Stomach (tissue), 8 donors: ENCODE measurements at regions not wholly inside any gene's neighbourhood (a gene's known extent, or its start where the extent isn't known, plus 50 kb on each side); places are given as distances from the start of the nearest gene placed in this dataset.
"Not testable (repeated sequence)": the region's sequence is repeated elsewhere in the genome, so short reads cannot be mapped to it uniquely, and the experiment has no call there.

Source experiments
- DNase-seq, 2 donors: peaks; one replicate each; pipeline versions ENCODE4 v3.0.0 to v3.0.0-alpha.2; 2013 to 2019
- H3K27ac ChIP-seq, 5 donors: fragments of 200-600 bp in 4 of 5; sonication (generic) in 4 of 5; one replicate each; pipeline ENCODE4 v1.5.1; 2013 to 2019; ENCODE audit warnings: mild to moderate bottlenecking in 1 of 5, moderate library complexity in 1 of 5
- H3K27me3 ChIP-seq, 3 donors: fragments of 200-600 bp; sonication (generic); one replicate each; pipeline ENCODE4 v1.5.1; 2017 to 2019; ENCODE audit warnings: mixed run types in 1 of 3
- H3K36me3 ChIP-seq, 4 donors: fragments of 200-600 bp; sonication (generic); 1 replicate in 3 of 4; 2 replicates in 1 of 4; pipeline ENCODE4 v1.5.1; 2016 to 2019
- H3K4me1 ChIP-seq, 4 donors: fragments of 200-600 bp; sonication (generic); one replicate each; pipeline ENCODE4 v1.5.1; 2016 to 2019
- H3K4me3 ChIP-seq, 4 donors: fragments of 200-600 bp; sonication (generic) in 3 of 4; one replicate each; pipeline ENCODE4 v1.5.1; 2016 to 2019; ENCODE audit warnings: mild to moderate bottlenecking in 1 of 4
- H3K9me3 ChIP-seq, 4 donors: fragments of 200-600 bp; sonication (generic); one replicate each; pipeline ENCODE4 v1.5.1; 2016 to 2019
- EP300 ChIP-seq: sonication (generic); formaldehyde crosslinking; IDR thresholded peaks from one replicate; pipeline ENCODE4 v1.6.1; 2017; ENCODE audit warnings: antibody characterized with exemption
- POLR2A ChIP-seq, 4 donors: fragments of 450-650 bp; IDR thresholded peaks; one replicate each; pipeline ENCODE4 v1.6.1; 2016; ENCODE audit warnings: antibody characterized with exemption in 4 of 4, control low read depth in 2 of 4, mild to moderate bottlenecking in 1 of 4, moderate library complexity in 1 of 4
- POLR2AphosphoS5 ChIP-seq, 3 donors: sonication (generic); formaldehyde crosslinking; IDR thresholded peaks; one replicate each; pipeline ENCODE4 v1.6.1; 2016; ENCODE audit warnings: antibody characterized with exemption in 3 of 3
- WGBS, 5 donors: extraction: QIAGEN DNeasy Blood & Tissue Kit in 3 of 5; methylation state at CpG; one replicate each; pipeline versions ENCODE4 v1.1.5 to v1.1.7; 2013 to 2018; 5-methylcytosine and 5-hydroxymethylcytosine counted together
- intact Hi-C: fragments of 100-400 bp; cut with DNase I; formaldehyde crosslinking; loops from one replicate; pipeline ENCODE4 v1.15.1; 2023; ENCODE audit warnings: low total_unique reads
- TF ChIP-seq, protein P1 (sequence below), 7 experiments: fragments of 450-650 bp in 4 of 7; fragments of 200-600 bp in 3 of 7; sonication (generic) in 3 of 7; IDR thresholded peaks; one replicate each; pipeline ENCODE4 v1.5.1; 2016 to 2019; ENCODE audit warnings: antibody characterized with exemption in 7 of 7, control low read depth in 2 of 7, mild to moderate bottlenecking in 1 of 7
- donor health status: healthy with polysubstance abuse.
- donor health status: Bipolar disorder and iron deficiency.
- donor health status: healthy.

DNA sequence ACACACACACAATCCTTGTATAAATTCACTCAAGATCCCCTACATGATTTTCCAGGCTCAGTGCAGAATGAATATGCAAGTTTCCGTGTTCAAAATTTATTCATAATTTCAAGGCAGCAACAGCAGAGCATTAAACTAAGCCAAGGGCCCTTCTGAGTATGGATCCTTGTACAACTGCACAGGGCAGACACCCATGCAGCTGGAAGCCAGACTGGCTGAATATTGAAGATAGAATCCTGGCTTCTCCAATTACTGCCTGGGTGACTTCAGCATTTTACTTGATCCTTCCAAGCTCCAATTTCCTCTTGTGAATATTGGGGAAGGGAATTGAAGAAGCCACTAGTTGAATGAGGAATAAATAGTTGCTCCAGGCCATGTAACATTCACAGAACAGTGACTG is 267.9 kb upstream of the REG3G start:
- no peak overlapping the region for H3K4me3 ChIP-seq
- H3K27me3 ChIP-seq: no peaks in the 10 kb centered on the region
- WGBS, 5 donors: 76 to 97% (median 91%) methylated on average over 1 of the region's 1 CpG
- TF ChIP-seq POLR2A (IDR thresholded peaks at IDR 0.05) (no peak), EP300 (no peak), POLR2AphosphoS5 (IDR thresholded peaks at IDR 0.05) (no peak)
- TF ChIP-seq, protein P1, sequence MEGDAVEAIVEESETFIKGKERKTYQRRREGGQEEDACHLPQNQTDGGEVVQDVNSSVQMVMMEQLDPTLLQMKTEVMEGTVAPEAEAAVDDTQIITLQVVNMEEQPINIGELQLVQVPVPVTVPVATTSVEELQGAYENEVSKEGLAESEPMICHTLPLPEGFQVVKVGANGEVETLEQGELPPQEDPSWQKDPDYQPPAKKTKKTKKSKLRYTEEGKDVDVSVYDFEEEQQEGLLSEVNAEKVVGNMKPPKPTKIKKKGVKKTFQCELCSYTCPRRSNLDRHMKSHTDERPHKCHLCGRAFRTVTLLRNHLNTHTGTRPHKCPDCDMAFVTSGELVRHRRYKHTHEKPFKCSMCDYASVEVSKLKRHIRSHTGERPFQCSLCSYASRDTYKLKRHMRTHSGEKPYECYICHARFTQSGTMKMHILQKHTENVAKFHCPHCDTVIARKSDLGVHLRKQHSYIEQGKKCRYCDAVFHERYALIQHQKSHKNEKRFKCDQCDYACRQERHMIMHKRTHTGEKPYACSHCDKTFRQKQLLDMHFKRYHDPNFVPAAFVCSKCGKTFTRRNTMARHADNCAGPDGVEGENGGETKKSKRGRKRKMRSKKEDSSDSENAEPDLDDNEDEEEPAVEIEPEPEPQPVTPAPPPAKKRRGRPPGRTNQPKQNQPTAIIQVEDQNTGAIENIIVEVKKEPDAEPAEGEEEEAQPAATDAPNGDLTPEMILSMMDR (IDR thresholded peaks at IDR 0.05): no peak
- H3K9me3 ChIP-seq: peaks cover 4 to 26% (median 21%) of the 10 kb centered on the region in 4 donors
- no peaks in the 10 kb centered on the region for H3K36me3 ChIP-seq
- no peak overlapping the region for H3K27ac ChIP-seq
- DNase-seq: no peak
- intact Hi-C loops: no loop called here
- no peaks in the 10 kb centered on the region for H3K4me1 ChIP-seq

DNA sequence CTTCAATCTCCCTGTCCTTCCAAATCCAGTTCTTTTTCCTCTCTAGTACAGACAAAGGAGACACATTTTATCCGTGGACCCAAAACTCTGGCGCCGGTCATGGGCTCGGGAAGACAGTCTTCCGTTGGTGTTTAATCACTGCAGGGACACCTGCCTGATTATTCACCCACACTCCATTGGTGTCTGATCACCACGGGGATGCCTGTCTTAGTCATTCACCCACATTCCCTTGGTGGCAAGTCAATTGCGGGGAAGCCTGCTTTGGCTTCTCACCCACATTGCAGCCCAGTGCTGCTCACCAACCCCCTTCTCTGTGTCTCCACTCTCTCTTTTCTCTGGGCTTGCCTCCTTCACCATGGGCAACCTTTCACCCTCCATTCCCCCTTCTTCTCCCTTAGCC is 266.7 kb upstream of the REG3G start:
- H3K27me3 ChIP-seq, H3K36me3 ChIP-seq, DNase-seq, H3K4me3 ChIP-seq, H3K27ac ChIP-seq, intact Hi-C loops, H3K4me1 ChIP-seq: not testable (repeated sequence)
- peaks cover 4 to 37% (median 26%) of the 10 kb centered on the region in 4 donors for H3K9me3 ChIP-seq
- 88 to 93% (median 90%) methylated on average over 7 of the region's 7 CpGs for WGBS, 5 donors

DNA sequence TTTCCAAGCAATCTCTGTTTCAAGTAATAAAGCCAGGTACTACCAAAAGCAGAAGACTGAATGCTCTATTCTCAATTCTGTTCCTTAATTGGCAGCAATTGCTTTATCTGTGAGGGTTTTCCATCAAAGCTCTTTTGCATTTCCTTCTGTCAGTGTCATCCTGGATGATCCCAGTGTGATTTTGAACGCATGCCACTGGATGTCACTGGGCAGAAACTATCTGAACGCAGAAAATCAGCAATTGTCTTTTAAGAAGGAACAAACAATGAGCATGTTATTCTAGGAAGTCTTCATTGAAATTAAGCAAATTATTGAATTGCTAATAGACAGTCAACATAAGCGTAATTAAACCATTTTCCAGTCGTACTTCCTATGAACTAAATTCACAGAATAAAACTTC is 259.0 kb upstream of the REG3G start:
- WGBS, 5 donors: 77 to 87% (median 81%) methylated on average over 4 of the region's 4 CpGs
- H3K9me3 ChIP-seq: peaks cover 3 to 29% (median 19%) of the 10 kb centered on the region in 4 donors
- H3K4me1 ChIP-seq: no peaks in the 10 kb centered on the region
- H3K36me3 ChIP-seq: no peaks in the 10 kb centered on the region
- no peak overlapping the region for H3K27ac ChIP-seq
- no peak for TF ChIP-seq EP300
- TF ChIP-seq POLR2A (IDR thresholded peaks at IDR 0.05): no peak
- TF ChIP-seq POLR2AphosphoS5 (IDR thresholded peaks at IDR 0.05): no peak
- intact Hi-C loops: no loop called here
- DNase-seq: no peak
- H3K27me3 ChIP-seq: no peaks in the 10 kb centered on the region
- H3K4me3 ChIP-seq: no peak overlapping the region

DNA sequence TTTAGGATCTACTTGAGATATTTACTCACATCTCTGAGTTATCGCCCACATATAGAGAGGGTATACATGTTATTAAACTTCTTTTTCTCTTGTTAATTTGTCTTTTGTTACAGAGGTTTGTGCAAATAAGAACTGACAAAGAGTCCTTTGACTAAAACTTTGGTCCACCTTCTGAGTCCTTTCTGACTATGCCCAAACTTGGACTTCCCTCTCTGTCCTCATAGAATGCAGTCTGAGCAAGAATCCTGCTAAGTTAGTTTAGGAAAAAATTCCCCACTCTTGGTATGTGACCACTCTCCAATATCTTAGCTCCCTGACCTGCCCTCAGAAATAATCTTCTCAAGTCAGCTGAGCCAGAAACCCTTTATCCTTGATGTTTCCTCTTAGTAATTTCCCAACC is 257.5 kb upstream of the REG3G start:
- H3K9me3 ChIP-seq: peaks cover 0 to 13% (median 7%) of the 10 kb centered on the region in 4 donors
- no peak overlapping the region for H3K27ac ChIP-seq
- TF ChIP-seq EP300: no peak
- no peak for TF ChIP-seq POLR2A (IDR thresholded peaks at IDR 0.05)
- TF ChIP-seq POLR2AphosphoS5 (IDR thresholded peaks at IDR 0.05): no peak
- TF ChIP-seq, protein P1 (IDR thresholded peaks at IDR 0.05): no peak
- no peak overlapping the region for H3K4me3 ChIP-seq
- 34 to 62% (median 41%) methylated on average over 1 of the region's 1 CpG for WGBS, 5 donors
- H3K4me1 ChIP-seq: no peaks in the 10 kb centered on the region
- intact Hi-C loops: no loop called here
- DNase-seq: no peak
- H3K36me3 ChIP-seq: no peaks in the 10 kb centered on the region
- H3K27me3 ChIP-seq: no peaks in the 10 kb centered on the region

DNA sequence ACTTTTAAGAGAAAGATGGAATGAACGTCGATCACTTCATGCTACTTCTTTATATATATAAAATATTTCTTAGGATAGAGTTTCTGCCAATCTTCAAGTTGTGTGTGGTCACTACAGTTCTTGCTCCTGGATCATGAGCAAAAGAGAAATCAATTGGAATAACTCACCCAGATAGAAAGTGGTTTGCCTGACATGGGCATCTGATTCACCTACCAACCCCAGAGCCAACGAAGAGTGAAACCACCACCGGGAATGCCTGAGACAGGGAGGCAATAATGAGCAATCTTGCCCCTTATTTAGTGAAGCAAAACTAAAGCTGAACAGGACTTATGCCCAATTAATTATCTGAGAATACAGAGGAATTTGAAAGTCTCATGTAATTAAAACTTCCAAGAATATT is 250.2 kb upstream of the REG3G start:
- TF ChIP-seq EP300 (no peak), POLR2AphosphoS5 (IDR thresholded peaks at IDR 0.05) (no peak), POLR2A (IDR thresholded peaks at IDR 0.05) (no peak)
- TF ChIP-seq, protein P1 (IDR thresholded peaks at IDR 0.05): no peak
- WGBS, 5 donors: 89 to 96% (median 90%) methylated on average over 4 of the region's 4 CpGs
- peaks cover 0 to 5% (median 1%) of the 10 kb centered on the region in 4 donors for H3K4me1 ChIP-seq
- no peak overlapping the region for H3K4me3 ChIP-seq
- no peaks in the 10 kb centered on the region for H3K36me3 ChIP-seq
- peaks cover 0 to 11% (median 2%) of the 10 kb centered on the region in 4 donors for H3K9me3 ChIP-seq
- no peak for DNase-seq
- intact Hi-C loops: no loop called here
- no peak overlapping the region for H3K27ac ChIP-seq
- H3K27me3 ChIP-seq: no peaks in the 10 kb centered on the region
